ENCODE measurements at regions not wholly inside any gene's neighbourhood (a gene's known extent, or its start where the extent isn't known, plus 50 kb on each side); places are given as distances from the start of the nearest gene placed in this dataset.

DNA sequence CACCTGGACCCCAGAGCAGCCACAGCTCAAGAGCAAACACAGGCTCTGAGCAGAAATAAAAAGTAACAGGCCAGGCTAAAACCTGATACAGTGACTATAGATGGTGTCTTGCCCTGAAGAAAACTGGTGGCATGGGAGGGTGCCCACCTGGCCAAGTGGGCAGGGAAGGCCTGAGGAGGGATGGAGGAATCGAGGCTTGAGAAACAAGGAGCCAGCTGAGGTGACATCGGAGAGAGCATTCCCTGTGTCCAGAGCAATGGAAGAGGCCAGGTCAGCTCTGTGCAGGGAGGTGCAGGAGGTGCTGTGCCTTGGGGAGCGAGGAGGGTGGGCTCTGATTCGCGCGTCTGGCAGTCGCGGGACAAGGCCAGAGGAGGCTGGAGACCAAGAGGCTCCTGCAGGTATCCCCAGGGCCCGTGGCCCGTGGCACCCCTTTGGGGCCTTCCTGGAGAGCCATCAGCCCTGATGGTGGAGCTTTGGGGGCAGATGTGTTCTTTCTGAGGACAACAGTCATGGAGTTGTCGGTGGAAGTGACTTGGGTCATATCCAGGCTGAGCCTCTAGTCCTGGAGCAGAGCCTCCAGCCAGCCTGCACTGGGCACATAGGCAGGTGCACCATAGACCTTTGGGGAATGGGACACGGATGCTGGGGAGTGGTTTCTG is 56.1 kb downstream of the PLXNA1 start:
- H3K36me3 ChIP-seq (ENCODE audit: insufficient read depth, low read length) = no peaks in the 10 kb centered on the region
- no peaks in the 10 kb centered on the region for H3K79me2 ChIP-seq (ENCODE audit: control insufficient read depth, insufficient read depth, low read length, unreplicated experiment)
- no peak overlapping the region for H2AFZ ChIP-seq (ENCODE audit: low read length, unreplicated experiment)
- no peak overlapping the region for H3K4me3 ChIP-seq (ENCODE audit: low read depth, low read length)
- peaks cover 12% of the 10 kb centered on the region for H3K4me1 ChIP-seq (ENCODE audit: control insufficient read depth, insufficient read depth, low read length, unreplicated experiment)
- no peaks in the 10 kb centered on the region for H3K27me3 ChIP-seq (ENCODE audit: insufficient read depth, low read length)
- no peak overlapping the region for H3K27ac ChIP-seq (ENCODE audit: low read depth, low read length)

- Histone ChIP-seq H3K27ac (ENCODE audit: low read depth, low read length) (no peak overlapping the region), H3K36me3 (ENCODE audit: insufficient read depth, low read length) (no peaks in the 10 kb centered on the region), H3K4me1 (ENCODE audit: control insufficient read depth, insufficient read depth, low read length, unreplicated experiment) (peaks cover 12% of the 10 kb centered on the region), H3K4me3 (ENCODE audit: low read depth, low read length) (no peak overlapping the region), H3K27me3 (ENCODE audit: insufficient read depth, low read length) (no peaks in the 10 kb centered on the region), H2AFZ (ENCODE audit: low read length, unreplicated experiment) (no peak overlapping the region), H3K79me2 (ENCODE audit: control insufficient read depth, insufficient read depth, low read length, unreplicated experiment) (no peaks in the 10 kb centered on the region)
Observed at GRCh38 chr3:127039719-127040118, 56.8 kb downstream of the PLXNA1 start.

DNA sequence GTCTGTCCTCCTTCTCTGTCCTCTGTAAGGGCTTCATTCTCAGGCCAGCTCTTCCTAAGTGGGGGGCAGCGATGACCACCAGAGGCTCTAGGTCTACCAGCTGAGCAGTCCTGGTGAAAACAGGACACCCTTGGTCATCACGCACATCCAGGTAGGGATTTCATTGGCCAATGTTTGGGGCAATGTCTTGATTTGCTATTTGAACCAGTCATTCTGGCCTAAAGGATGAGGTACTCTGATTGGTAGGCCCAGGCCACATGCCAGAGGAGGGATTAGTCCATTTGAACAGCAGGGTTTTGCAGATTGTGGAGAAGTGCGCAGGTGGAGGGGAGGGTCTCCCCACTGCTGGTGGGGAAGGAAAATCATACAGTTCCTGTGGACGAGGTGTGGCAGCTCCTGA is 57.3 kb downstream of the PLXNA1 start:
- peaks cover 10% of the 10 kb centered on the region for H3K4me1 ChIP-seq (ENCODE audit: control insufficient read depth, insufficient read depth, low read length, unreplicated experiment)
- H2AFZ ChIP-seq (ENCODE audit: low read length, unreplicated experiment) = no peak overlapping the region
- no peaks in the 10 kb centered on the region for H3K36me3 ChIP-seq (ENCODE audit: insufficient read depth, low read length)
- no peak overlapping the region for H3K4me3 ChIP-seq (ENCODE audit: low read depth, low read length)
- no peak overlapping the region for H3K27ac ChIP-seq (ENCODE audit: low read depth, low read length)
- no peaks in the 10 kb centered on the region for H3K79me2 ChIP-seq (ENCODE audit: control insufficient read depth, insufficient read depth, low read length, unreplicated experiment)
- no peaks in the 10 kb centered on the region for H3K27me3 ChIP-seq (ENCODE audit: insufficient read depth, low read length)

DNA sequence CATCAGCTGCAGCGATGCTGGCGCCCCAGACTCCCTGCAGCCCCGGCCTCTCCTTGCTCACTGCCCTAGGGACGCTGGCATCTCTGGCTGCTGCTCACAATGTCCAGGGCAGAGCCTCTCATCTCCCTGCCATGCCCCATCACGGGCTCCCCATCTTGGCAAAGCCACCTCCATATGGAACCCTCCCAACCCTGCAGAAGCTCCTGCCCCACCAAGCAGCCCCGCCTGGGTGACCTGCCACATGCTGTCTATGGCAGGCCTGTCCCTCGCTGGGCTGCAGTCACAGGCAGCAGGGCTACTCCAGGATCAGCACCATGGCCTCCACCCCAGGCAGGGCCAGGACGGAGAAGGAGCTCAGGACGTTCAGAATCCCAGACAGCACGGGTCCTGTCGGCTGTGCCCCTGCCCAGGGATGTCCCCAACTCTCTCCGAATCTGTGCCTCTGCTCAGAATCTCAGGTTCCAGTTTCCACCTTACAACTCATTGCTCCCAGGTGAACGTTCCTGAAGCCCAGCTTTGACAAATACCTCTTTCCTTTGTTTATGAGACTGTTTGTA is 58.4 kb downstream of the PLXNA1 start:
- no peaks in the 10 kb centered on the region for H3K4me1 ChIP-seq (ENCODE audit: control insufficient read depth, insufficient read depth, low read length, unreplicated experiment)
- H3K27ac ChIP-seq (ENCODE audit: low read depth, low read length) = no peak overlapping the region
- H3K79me2 ChIP-seq (ENCODE audit: control insufficient read depth, insufficient read depth, low read length, unreplicated experiment) = no peaks in the 10 kb centered on the region
- H3K27me3 ChIP-seq (ENCODE audit: insufficient read depth, low read length) = no peaks in the 10 kb centered on the region
- no peaks in the 10 kb centered on the region for H3K36me3 ChIP-seq (ENCODE audit: insufficient read depth, low read length)
- H3K4me3 ChIP-seq (ENCODE audit: low read depth, low read length) = no peak overlapping the region
- H2AFZ ChIP-seq (ENCODE audit: low read length, unreplicated experiment) = no peak overlapping the region

DNA sequence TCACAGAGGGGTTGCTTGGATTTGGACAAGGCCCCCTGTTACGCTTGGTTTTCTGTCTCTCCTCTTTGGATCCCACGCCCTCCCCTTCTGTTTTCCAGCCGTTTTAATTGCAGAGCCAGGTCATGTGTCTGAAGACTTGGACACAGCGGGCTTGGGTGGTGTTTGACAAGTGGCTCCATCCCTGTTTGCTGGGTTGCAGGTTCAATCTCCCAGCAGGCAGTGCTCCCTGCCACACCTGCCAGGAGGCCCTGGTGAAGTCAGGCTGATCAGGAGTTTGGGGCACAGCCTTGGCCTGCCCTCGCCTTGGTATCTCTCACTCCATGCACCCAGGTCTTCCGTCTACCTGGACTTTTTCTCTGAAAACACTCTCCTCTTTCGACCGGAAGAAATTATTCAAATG is 59.0 kb downstream of the PLXNA1 start:
- Histone ChIP-seq H2AFZ (ENCODE audit: low read length, unreplicated experiment) (no peak overlapping the region), H3K27me3 (ENCODE audit: insufficient read depth, low read length) (no peaks in the 10 kb centered on the region), H3K4me3 (ENCODE audit: low read depth, low read length) (no peak overlapping the region), H3K36me3 (ENCODE audit: insufficient read depth, low read length) (no peaks in the 10 kb centered on the region), H3K79me2 (ENCODE audit: control insufficient read depth, insufficient read depth, low read length, unreplicated experiment) (no peaks in the 10 kb centered on the region), H3K27ac (ENCODE audit: low read depth, low read length) (no peak overlapping the region), H3K4me1 (ENCODE audit: control insufficient read depth, insufficient read depth, low read length, unreplicated experiment) (no peaks in the 10 kb centered on the region)

- H3K27ac ChIP-seq (ENCODE audit: low read depth, low read length) = no peak overlapping the region
- no peaks in the 10 kb centered on the region for H3K79me2 ChIP-seq (ENCODE audit: control insufficient read depth, insufficient read depth, low read length, unreplicated experiment)
- no peak overlapping the region for H3K4me3 ChIP-seq (ENCODE audit: low read depth, low read length)
- no peaks in the 10 kb centered on the region for H3K36me3 ChIP-seq (ENCODE audit: insufficient read depth, low read length)
- H3K4me1 ChIP-seq (ENCODE audit: control insufficient read depth, insufficient read depth, low read length, unreplicated experiment) = no peaks in the 10 kb centered on the region
- no peaks in the 10 kb centered on the region for H3K27me3 ChIP-seq (ENCODE audit: insufficient read depth, low read length)
- no peak overlapping the region for H2AFZ ChIP-seq (ENCODE audit: low read length, unreplicated experiment)
Observed at GRCh38 chr3:127042634-127043033, 59.7 kb downstream of the PLXNA1 start.

GRCh38 chr3:127043041-127043641 is 60.2 kb downstream of the PLXNA1 start:
- Histone ChIP-seq H2AFZ (ENCODE audit: low read length, unreplicated experiment) (no peak overlapping the region), H3K4me3 (ENCODE audit: low read depth, low read length) (no peak overlapping the region), H3K27me3 (ENCODE audit: insufficient read depth, low read length) (no peaks in the 10 kb centered on the region), H3K79me2 (ENCODE audit: control insufficient read depth, insufficient read depth, low read length, unreplicated experiment) (no peaks in the 10 kb centered on the region), H3K36me3 (ENCODE audit: insufficient read depth, low read length) (no peaks in the 10 kb centered on the region), H3K27ac (ENCODE audit: low read depth, low read length) (no peak overlapping the region), H3K4me1 (ENCODE audit: control insufficient read depth, insufficient read depth, low read length, unreplicated experiment) (no peaks in the 10 kb centered on the region)

DNA sequence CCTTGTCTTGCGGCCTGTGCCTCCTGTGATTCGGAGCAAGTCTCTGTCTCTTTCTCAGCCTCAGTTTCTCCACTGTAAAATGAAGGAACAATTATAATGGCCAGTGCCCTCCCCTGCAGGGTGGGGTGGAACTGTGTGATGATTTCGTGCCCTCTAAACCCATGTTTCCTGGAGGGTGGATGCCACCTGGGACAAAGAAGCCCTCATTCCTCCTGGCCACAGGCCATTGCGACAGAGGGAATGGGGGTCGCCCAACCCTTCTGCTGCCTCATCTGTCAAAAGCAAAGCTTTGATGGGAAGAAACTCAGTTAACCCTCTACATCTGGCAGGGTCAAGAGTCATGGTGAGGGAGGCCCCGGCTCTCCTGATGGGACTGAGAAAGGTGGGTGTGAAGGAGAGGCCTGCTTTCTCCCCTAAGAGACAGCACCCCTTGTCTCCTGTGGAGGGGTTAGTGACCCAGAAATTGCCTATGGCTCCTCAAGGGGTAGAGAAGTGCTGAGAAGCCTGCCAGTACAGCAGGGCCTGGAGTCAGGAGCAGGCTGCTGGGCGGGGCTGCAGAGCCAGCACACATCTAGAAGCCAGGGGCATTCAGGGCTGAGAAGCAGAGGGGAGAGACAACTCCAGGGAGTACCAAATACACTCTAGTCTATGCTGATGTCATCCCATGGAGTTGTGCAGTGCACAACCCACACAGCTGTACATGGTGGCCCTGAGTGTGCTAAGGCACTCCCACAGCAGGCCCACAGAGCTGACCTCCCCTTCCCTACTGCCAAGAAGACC is 61.0 kb downstream of the PLXNA1 start:
- no peaks in the 10 kb centered on the region for H3K27me3 ChIP-seq (ENCODE audit: insufficient read depth, low read length)
- H3K27ac ChIP-seq (ENCODE audit: low read depth, low read length) = no peak overlapping the region
- no peaks in the 10 kb centered on the region for H3K36me3 ChIP-seq (ENCODE audit: insufficient read depth, low read length)
- no peaks in the 10 kb centered on the region for H3K79me2 ChIP-seq (ENCODE audit: control insufficient read depth, insufficient read depth, low read length, unreplicated experiment)
- no peak overlapping the region for H2AFZ ChIP-seq (ENCODE audit: low read length, unreplicated experiment)
- no peaks in the 10 kb centered on the region for H3K4me1 ChIP-seq (ENCODE audit: control insufficient read depth, insufficient read depth, low read length, unreplicated experiment)
- H3K4me3 ChIP-seq (ENCODE audit: low read depth, low read length) = no peak overlapping the region

DNA sequence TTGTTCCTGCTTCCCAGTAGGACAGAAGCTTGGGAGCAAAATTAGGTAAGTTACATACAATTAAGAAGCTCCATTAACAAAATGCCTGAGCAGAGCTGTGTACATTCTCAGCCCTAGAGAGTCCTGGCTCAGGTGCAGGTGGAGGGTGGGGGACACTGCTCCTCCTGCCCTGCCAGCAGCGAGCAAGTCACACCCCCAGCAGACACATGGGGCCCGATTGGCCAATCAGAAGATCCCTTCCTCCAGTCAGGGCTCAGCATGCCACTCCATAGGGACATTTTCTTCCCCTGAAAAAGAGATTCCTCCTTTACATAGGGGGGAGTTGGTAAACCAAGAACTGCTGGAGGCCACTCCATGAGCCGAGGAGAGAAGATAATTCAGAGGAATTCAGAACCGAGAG is 62.1 kb downstream of the PLXNA1 start:
- no peak overlapping the region for H2AFZ ChIP-seq (ENCODE audit: low read length, unreplicated experiment)
- no peaks in the 10 kb centered on the region for H3K79me2 ChIP-seq (ENCODE audit: control insufficient read depth, insufficient read depth, low read length, unreplicated experiment)
- no peaks in the 10 kb centered on the region for H3K36me3 ChIP-seq (ENCODE audit: insufficient read depth, low read length)
- no peaks in the 10 kb centered on the region for H3K4me1 ChIP-seq (ENCODE audit: control insufficient read depth, insufficient read depth, low read length, unreplicated experiment)
- H3K27me3 ChIP-seq (ENCODE audit: insufficient read depth, low read length) = no peaks in the 10 kb centered on the region
- H3K4me3 ChIP-seq (ENCODE audit: low read depth, low read length) = no peak overlapping the region
- no peak overlapping the region for H3K27ac ChIP-seq (ENCODE audit: low read depth, low read length)

DNA sequence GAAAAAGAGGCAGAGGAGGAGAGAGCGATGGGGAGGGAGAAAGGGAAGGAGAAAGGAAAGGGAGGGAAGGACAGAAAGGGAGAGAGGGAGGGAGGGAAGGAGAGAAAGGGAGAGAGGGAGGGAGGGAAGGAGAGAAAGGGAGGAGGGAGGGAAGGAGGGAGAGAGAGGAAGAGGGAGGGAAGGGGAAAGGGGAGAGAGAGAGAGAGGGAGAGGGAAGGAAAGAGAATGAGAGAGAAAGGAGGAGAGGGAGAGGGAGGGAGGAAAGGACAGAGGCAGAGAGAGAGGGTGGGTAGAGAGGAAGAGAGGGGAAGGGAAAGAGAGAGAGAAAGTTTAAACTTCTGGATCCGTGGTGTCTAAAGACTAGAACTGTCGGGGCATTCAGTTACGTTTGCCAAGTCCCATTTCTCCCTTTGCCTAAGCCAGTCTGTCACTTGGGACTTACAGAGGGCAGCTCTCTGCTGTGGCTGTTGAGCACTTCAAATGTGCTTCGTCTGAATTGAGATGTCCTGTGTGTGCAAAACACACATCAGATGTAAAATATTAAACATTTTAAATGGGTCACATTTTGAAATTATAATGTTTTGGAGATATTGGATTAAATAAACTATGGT is 62.6 kb downstream of the PLXNA1 start:
- Histone ChIP-seq H3K27me3 (ENCODE audit: insufficient read depth, low read length) (no peaks in the 10 kb centered on the region), H3K79me2 (ENCODE audit: control insufficient read depth, insufficient read depth, low read length, unreplicated experiment) (no peaks in the 10 kb centered on the region), H3K4me3 (ENCODE audit: low read depth, low read length) (no peak overlapping the region), H2AFZ (ENCODE audit: low read length, unreplicated experiment) (no peak overlapping the region), H3K27ac (ENCODE audit: low read depth, low read length) (no peak overlapping the region), H3K36me3 (ENCODE audit: insufficient read depth, low read length) (no peaks in the 10 kb centered on the region), H3K4me1 (ENCODE audit: control insufficient read depth, insufficient read depth, low read length, unreplicated experiment) (no peaks in the 10 kb centered on the region)
